Heart left ventricle (tissue), 13 donors: ENCODE measurements at regions not wholly inside any gene's neighbourhood (a gene's known extent, or its start where the extent isn't known, plus 50 kb on each side); places are given as distances from the start of the nearest gene placed in this dataset.
A peak's percentile ranks its signal among the peaks of the same experiment; 100 is the strongest.

Experiments used
- POLR2A ChIP-seq, 2 donors: fragments of 450-650 bp; IDR thresholded peaks; one replicate each; pipeline ENCODE4 v1.6.1; 2017; ENCODE audit warnings: antibody characterized with exemption in 2 of 2, mild to moderate bottlenecking in 2 of 2, moderate library complexity in 2 of 2
- TF ChIP-seq, protein P1 (sequence below), 12 donors: fragments of 200-600 bp; sonication (generic) in 4 of 12; IDR thresholded peaks; one replicate each; pipeline versions ENCODE4 v1.5.0 to v1.8.0; 2018 to 2022; ENCODE audit warnings: antibody characterized with exemption in 12 of 12, mild to moderate bottlenecking in 5 of 12
- donor health status: ischemic (EF 13 %, LVEDD 7.1; RV severe dilation, severe dysfunction).
- donor health status: DM: no; HTN: yes; CAD: no.
- donor health status: DM: no; HTN: no; CAD: no.
- donor health status: ischemic (EF 25% LVEDD 6.9; RV normal size, moderate dysfunction).
- donor health status: ischemic (EF 25% LVEDD 5.7; RV mildly dilated, moderate dysfunction).
- donor health status: ischemic (EF 35%, LVEDD 5.7; RV mildly dilated, moderate dysfunction).
- donor health status: nonischemic (EF 11% LVEDD 7.7; RV severe dilation, severe dysfunction).
- donor health status: DM: yes; HTN: yes; CAD: no.
- donor health status: PGD.
- donor health status: ischemic (EF 29% LVEDD 5.4; RV normal size, mild dysfunction).
- donor health status: nonischemic (EF 23%, LVEDD 6.1; RV moderate dilation, normal function).

DNA sequence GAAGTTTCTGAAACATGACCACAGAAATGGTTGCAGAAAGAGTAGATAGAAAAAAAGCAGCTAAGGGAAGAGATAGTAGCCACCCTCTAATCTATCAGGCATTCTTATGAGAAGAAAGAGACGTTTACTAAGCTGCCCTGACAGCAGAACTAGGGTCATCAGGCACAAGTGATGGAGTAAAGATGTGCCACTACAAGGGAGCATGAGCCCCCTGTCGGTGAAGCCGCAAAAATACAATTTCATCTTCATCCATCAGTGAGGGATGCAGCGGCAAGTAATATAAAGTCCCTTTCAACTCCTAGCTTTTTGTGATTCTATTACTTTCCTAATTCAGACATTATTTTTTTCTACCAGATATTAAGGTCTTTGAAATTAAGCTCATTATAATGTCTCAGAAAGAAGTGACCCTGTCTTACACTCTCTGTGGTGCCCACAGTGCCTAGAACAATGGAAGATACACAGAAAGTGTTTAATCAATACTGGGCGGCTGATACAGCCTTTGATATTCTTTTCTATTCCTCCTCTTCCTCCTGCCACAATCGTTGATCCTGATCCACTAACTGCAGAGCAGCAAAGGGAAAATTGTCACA, 651.6 kb downstream of the NTRK3 start:
- TF ChIP-seq, protein P1, sequence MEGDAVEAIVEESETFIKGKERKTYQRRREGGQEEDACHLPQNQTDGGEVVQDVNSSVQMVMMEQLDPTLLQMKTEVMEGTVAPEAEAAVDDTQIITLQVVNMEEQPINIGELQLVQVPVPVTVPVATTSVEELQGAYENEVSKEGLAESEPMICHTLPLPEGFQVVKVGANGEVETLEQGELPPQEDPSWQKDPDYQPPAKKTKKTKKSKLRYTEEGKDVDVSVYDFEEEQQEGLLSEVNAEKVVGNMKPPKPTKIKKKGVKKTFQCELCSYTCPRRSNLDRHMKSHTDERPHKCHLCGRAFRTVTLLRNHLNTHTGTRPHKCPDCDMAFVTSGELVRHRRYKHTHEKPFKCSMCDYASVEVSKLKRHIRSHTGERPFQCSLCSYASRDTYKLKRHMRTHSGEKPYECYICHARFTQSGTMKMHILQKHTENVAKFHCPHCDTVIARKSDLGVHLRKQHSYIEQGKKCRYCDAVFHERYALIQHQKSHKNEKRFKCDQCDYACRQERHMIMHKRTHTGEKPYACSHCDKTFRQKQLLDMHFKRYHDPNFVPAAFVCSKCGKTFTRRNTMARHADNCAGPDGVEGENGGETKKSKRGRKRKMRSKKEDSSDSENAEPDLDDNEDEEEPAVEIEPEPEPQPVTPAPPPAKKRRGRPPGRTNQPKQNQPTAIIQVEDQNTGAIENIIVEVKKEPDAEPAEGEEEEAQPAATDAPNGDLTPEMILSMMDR (IDR thresholded peaks at IDR 0.05), result peak; percentile 20 to 57 (median 42)
- TF ChIP-seq POLR2A (IDR thresholded peaks at IDR 0.05), result no peak
